Mesendoderm (in vitro differentiated cells): ENCODE measurements at regions not wholly inside any gene's neighbourhood (a gene's known extent, or its start where the extent isn't known, plus 50 kb on each side); places are given as distances from the start of the nearest gene placed in this dataset.
"Not testable (repeated sequence)": the region's sequence is repeated elsewhere in the genome, so short reads cannot be mapped to it uniquely, and the experiment has no call there.

Source experiments
- DNase-seq: peaks from one replicate; pipeline ENCODE4 v3.0.0; 2013
- H2AK5ac ChIP-seq: 2 replicates; pipeline ENCODE4 v1.6.1; 2013; ENCODE audit warnings: low read length, inconsistent platforms
- H2BK120ac ChIP-seq: 2 replicates; pipeline ENCODE4 v1.6.1; 2013; ENCODE audit warnings: low read depth, mild to moderate bottlenecking, low read length, moderate library complexity, mixed read lengths
- H2BK15ac ChIP-seq: replicated peaks from 2 replicates; pipeline ENCODE4 v1.6.1; 2013; ENCODE audit warnings: low read depth, mild to moderate bottlenecking, moderate library complexity
- H2BK5ac ChIP-seq: 2 replicates; pipeline ENCODE4 v1.6.1; 2013; ENCODE audit warnings: low read length, inconsistent platforms
- H3K18ac ChIP-seq: 2 replicates; pipeline ENCODE4 v1.6.1; 2013; ENCODE audit warnings: mild to moderate bottlenecking, low read length, mixed read lengths
- H3K23ac ChIP-seq: one replicate; pipeline ENCODE4 v1.6.1; 2013; ENCODE audit warnings: low read length
- H3K27ac ChIP-seq: 2 replicates; pipeline ENCODE4 v1.5.1; 2013; ENCODE audit warnings: low read depth, mild to moderate bottlenecking, inconsistent platforms, low read length, moderate library complexity
- H3K27me3 ChIP-seq: 2 replicates; pipeline ENCODE4 v1.6.1; 2013; ENCODE audit warnings: low read length, control low read depth, mild to moderate bottlenecking, inconsistent platforms; ENCODE audit not compliant: insufficient read depth, poor library complexity
- H3K36me3 ChIP-seq: 2 replicates; pipeline ENCODE4 v1.6.1; 2013; ENCODE audit warnings: low read length, inconsistent platforms; ENCODE audit not compliant: control insufficient read depth, insufficient read depth
- H3K4ac ChIP-seq: one replicate; pipeline ENCODE4 v1.6.1; 2013; ENCODE audit warnings: low read depth, mild to moderate bottlenecking, low read length, moderate library complexity
- H3K4me1 ChIP-seq: 2 replicates; pipeline ENCODE4 v1.6.1; 2013; ENCODE audit warnings: low read depth, low read length, inconsistent platforms; ENCODE audit not compliant: control insufficient read depth
- H3K4me2 ChIP-seq: 2 replicates; pipeline ENCODE4 v1.6.1; 2013; ENCODE audit warnings: low read length
- H3K4me3 ChIP-seq: 2 replicates; pipeline ENCODE4 v1.5.1; 2013; ENCODE audit warnings: mild to moderate bottlenecking, low read length
- H3K56ac ChIP-seq: one replicate; pipeline ENCODE4 v1.6.1; 2013; ENCODE audit warnings: low read length
- H3K79me1 ChIP-seq: 2 replicates; pipeline ENCODE4 v1.6.1; 2013; ENCODE audit warnings: low read length, inconsistent platforms
- H3K79me2 ChIP-seq: 2 replicates; pipeline ENCODE4 v1.6.1; 2013; ENCODE audit warnings: mild to moderate bottlenecking, low read length; ENCODE audit not compliant: control insufficient read depth, insufficient read depth
- H3K9ac ChIP-seq: 2 replicates; pipeline ENCODE4 v1.6.1; 2013; ENCODE audit warnings: low read length, inconsistent platforms
- H4K5ac ChIP-seq: one replicate; pipeline ENCODE4 v1.6.1; 2013; ENCODE audit warnings: low read length
- H4K8ac ChIP-seq: one replicate; pipeline ENCODE4 v1.6.1; 2013; ENCODE audit warnings: low read depth, mild to moderate bottlenecking, control low read depth, low read length, moderate library complexity
- WGBS: extraction: QIAGEN DNeasy Blood & Tissue Kit; methylation state at CpG from one replicate; pipeline ENCODE4 v1.1.7; 2013; ENCODE audit warnings: low lambda C conversion rate, missing lambda C conversion rate; ENCODE audit not compliant: insufficient coverage; ENCODE audit errors: extremely low coverage; 5-methylcytosine and 5-hydroxymethylcytosine counted together

DNA sequence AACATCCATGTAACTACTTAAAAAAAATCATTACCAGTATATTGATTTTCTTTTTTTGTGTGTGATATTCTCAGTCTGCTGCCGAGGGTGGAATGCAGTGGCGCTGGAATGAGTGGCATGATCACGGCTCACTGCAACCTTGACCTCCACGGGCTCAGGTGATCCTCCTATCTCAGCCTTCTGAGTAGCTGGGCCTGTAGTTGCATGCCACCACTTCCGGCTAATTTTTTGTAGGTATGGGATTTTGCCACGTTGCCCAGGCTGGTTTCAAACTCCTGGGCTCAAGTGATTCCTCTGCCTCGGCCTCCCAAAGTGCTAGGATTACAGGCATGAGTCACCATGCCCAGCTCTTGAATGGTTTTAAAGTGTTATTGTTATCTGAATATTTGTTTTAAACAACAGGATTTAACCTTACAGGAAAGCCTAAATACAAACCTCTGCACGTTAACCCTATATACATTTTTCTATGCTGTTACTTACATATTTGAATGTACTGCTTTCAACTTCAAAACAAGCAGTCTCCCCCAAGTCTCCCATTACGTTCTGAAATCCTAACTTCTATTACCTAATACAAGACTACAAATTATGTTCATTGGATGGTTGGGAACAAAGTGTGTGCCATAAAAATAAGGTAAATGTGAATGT lies 61.7 kb downstream of the KPNA2 start:
- Histone ChIP-seq H3K27me3 (no peaks in the 10 kb centered on the region), H3K79me1 (no peaks in the 10 kb centered on the region), H3K79me2 (no peaks in the 10 kb centered on the region), H4K5ac (no peak overlapping the region), H3K4me2 (no peak overlapping the region), H3K27ac (no peak overlapping the region), H3K4ac (no peak overlapping the region), H2AK5ac (no peak overlapping the region), H3K23ac (no peak overlapping the region), H2BK15ac (no peak overlapping the region), H3K18ac (no peak overlapping the region), H3K56ac (no peak overlapping the region), H3K36me3 (no peaks in the 10 kb centered on the region), H4K8ac (no peak overlapping the region), H3K9ac (no peak overlapping the region), H3K4me3 (no peak overlapping the region), H2BK120ac (no peak overlapping the region), H2BK5ac (no peak overlapping the region), H3K4me1 (no peaks in the 10 kb centered on the region)
- WGBS: no CpG with 5 or more reads among the region's 9 CpGs
- no peak for DNase-seq

DNA sequence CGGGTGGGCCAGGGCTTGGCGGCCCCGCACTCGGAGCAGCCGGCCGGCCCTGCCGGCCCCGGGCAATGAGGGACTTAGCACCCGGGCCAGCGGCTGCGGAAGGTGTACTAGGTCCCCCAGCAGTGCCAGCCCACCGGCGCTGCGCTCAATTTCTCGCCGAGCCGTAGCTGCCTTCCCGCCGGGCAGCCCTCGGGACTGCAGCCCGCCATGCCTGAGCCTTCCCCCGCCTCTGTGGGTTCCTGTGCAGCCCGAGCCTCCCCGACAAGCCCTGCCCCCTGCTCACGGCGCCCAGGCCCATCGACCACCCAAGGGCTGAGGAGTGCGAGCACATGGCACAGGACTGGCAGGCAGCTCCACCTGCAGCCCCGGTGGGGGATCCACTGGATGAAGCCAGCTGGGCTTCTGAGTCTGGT lies 63.8 kb downstream of the KPNA2 start:
- H3K4me1 ChIP-seq, H3K4me2 ChIP-seq, H3K27ac ChIP-seq, H3K4me3 ChIP-seq, H2AK5ac ChIP-seq, H3K36me3 ChIP-seq, DNase-seq, H3K27me3 ChIP-seq, H3K4ac ChIP-seq, H3K56ac ChIP-seq, H3K79me2 ChIP-seq, H2BK5ac ChIP-seq, H4K8ac ChIP-seq, H3K23ac ChIP-seq, H2BK120ac ChIP-seq, H3K9ac ChIP-seq, H4K5ac ChIP-seq, H3K18ac ChIP-seq, H3K79me1 ChIP-seq, H2BK15ac ChIP-seq: not testable (repeated sequence)
- WGBS: no CpG with 5 or more reads among the region's 29 CpGs

DNA sequence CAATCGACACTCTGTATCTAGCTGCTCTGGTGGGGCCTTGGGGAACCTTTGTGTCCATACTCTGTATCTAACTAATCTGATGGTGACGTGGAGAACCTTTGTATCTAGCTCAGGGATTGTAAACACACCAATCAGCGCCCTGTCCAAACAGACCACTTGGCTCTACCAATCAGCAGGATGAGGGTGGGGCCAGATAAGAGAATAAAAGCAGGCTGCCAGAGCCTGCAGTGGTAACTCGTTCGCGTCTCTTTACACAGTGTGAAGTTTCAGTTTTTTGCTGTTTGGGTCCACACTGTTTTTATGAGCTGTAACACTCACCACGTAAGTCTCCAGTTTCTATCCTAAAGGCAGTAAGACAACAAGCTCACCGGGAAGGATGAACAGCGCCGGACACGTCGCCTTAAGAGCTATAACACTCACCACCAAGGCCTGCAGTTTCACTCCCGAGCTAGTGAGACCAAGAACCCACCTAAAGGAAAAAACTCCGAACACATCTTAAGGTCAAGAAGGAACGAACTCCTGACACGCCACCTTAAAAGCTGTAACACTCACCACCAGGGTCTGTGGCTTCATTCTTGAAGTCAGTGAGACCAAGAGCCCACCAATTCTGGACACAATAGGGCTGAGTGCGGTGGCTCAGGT lies 64.6 kb downstream of the KPNA2 start:
- no peak overlapping the region for H3K56ac ChIP-seq
- no peak overlapping the region for H2BK120ac ChIP-seq
- DNase-seq: no peak
- no peak overlapping the region for H3K9ac ChIP-seq
- no peak overlapping the region for H4K5ac ChIP-seq
- no peaks in the 10 kb centered on the region for H3K4me1 ChIP-seq
- H2AK5ac ChIP-seq: no peak overlapping the region
- no peaks in the 10 kb centered on the region for H3K79me2 ChIP-seq
- H4K8ac ChIP-seq: no peak overlapping the region
- H3K27me3 ChIP-seq: no peaks in the 10 kb centered on the region
- WGBS: no CpG with 5 or more reads among the region's 17 CpGs
- no peak overlapping the region for H2BK5ac ChIP-seq
- H3K4ac ChIP-seq: no peak overlapping the region
- no peak overlapping the region for H3K4me2 ChIP-seq
- H3K23ac ChIP-seq: no peak overlapping the region
- no peak overlapping the region for H3K18ac ChIP-seq
- H2BK15ac ChIP-seq: no peak overlapping the region
- H3K79me1 ChIP-seq: no peaks in the 10 kb centered on the region
- no peaks in the 10 kb centered on the region for H3K36me3 ChIP-seq
- H3K27ac ChIP-seq: no peak overlapping the region
- no peak overlapping the region for H3K4me3 ChIP-seq

DNA sequence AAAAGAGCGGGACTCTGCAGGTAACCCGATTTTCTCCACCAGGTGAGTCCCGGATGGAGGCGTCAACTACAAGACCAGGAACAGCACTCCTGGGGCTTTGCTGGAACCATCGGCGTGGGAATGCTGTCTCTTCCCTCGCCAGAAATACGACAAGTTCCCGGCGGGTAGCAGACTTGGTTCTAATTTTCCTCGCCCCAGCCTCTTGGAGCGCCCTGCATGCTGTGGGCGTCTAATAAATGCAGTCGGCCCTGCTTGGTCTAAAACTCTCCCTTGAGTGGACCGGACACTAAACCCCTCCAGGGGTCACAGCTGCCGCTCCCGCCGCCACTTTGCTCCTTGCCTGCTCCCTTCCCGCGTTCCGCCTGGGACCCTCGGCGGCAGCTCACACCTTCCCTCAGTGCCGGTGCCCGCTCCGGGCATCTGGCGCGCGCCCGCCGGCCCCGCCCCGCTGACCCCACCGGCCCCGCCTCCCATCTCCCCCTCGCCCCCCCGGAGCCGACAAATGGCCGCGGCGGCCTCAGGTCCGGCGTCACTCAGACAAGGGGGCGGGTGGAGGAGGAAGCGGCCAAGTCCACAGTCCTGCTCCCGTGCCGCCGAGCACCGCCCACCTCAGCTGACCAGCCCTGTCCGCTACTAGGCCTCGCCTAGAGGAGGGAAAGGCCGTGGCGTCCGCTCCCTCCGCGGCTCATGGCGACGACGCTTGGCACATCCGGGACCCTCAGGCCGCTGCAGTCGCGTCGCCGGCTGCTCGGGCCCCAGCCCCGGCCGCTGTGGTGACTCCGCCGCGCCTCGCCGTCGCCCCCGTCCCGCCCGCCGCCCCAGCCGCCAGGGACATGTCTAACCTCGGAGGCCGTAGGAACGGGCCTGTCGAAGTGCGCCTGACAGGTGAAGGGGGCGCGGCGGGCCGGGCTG lies 65.8 kb downstream of the KPNA2 start:
- Histone ChIP-seq H3K4me1 (no peaks in the 10 kb centered on the region), H3K79me1 (no peaks in the 10 kb centered on the region), H3K27me3 (no peaks in the 10 kb centered on the region), H3K56ac (peak overlapping the region; percentile 87), H4K5ac (peak overlapping the region; percentile 81), H2BK120ac (no peak overlapping the region), H3K4me3 (peak overlapping the region; percentile 39), H2BK5ac (no peak overlapping the region), H3K4ac (no peak overlapping the region), H3K9ac (peak overlapping the region; percentile 71), H2BK15ac (no peak overlapping the region), H3K36me3 (no peaks in the 10 kb centered on the region), H3K4me2 (peak overlapping the region; percentile 61), H3K18ac (peak overlapping the region; percentile 41), H3K79me2 (no peaks in the 10 kb centered on the region), H3K27ac (no peak overlapping the region), H2AK5ac (no peak overlapping the region), H3K23ac (no peak overlapping the region), H4K8ac (no peak overlapping the region)
- peak; percentile 96 for DNase-seq
- no CpG with 5 or more reads among the region's 88 CpGs for WGBS

GRCh38 chr17:68101987-68102314 lies 66.4 kb downstream of the KPNA2 start:
- Histone ChIP-seq H3K23ac (no peak overlapping the region), H3K56ac (peak overlapping the region; percentile 82), H2BK5ac (no peak overlapping the region), H3K4me3 (peak overlapping the region; percentile 39), H3K9ac (peak overlapping the region; percentile 71), H3K18ac (peak overlapping the region; percentile 32), H3K4ac (no peak overlapping the region), H3K4me1 (no peaks in the 10 kb centered on the region), H2BK15ac (no peak overlapping the region), H2AK5ac (no peak overlapping the region), H3K79me2 (no peaks in the 10 kb centered on the region), H3K4me2 (peak overlapping the region; percentile 50), H2BK120ac (no peak overlapping the region), H3K36me3 (no peaks in the 10 kb centered on the region), H3K27me3 (no peaks in the 10 kb centered on the region), H4K8ac (no peak overlapping the region), H3K79me1 (no peaks in the 10 kb centered on the region), H3K27ac (no peak overlapping the region), H4K5ac (no peak overlapping the region)
- no peak for DNase-seq
- no CpG with 5 or more reads among the region's 20 CpGs for WGBS
